ENCODE measurements at regions not wholly inside any gene's neighbourhood (a gene's known extent, or its start where the extent isn't known, plus 50 kb on each side); places are given as distances from the start of the nearest gene placed in this dataset.

GRCh38 chr3:165642761-165643420 is 194.3 kb downstream of the BCHE start:
- H3K4me3 Mint-ChIP-seq, result no peak overlapping the region
- TF ChIP-seq, protein P1, sequence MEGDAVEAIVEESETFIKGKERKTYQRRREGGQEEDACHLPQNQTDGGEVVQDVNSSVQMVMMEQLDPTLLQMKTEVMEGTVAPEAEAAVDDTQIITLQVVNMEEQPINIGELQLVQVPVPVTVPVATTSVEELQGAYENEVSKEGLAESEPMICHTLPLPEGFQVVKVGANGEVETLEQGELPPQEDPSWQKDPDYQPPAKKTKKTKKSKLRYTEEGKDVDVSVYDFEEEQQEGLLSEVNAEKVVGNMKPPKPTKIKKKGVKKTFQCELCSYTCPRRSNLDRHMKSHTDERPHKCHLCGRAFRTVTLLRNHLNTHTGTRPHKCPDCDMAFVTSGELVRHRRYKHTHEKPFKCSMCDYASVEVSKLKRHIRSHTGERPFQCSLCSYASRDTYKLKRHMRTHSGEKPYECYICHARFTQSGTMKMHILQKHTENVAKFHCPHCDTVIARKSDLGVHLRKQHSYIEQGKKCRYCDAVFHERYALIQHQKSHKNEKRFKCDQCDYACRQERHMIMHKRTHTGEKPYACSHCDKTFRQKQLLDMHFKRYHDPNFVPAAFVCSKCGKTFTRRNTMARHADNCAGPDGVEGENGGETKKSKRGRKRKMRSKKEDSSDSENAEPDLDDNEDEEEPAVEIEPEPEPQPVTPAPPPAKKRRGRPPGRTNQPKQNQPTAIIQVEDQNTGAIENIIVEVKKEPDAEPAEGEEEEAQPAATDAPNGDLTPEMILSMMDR (IDR thresholded peaks at IDR 0.05; ENCODE audit: unreplicated experiment), result no peak
- peaks cover 15% of the 10 kb centered on the region for H3K9me3 Mint-ChIP-seq
- H3K27me3 Mint-ChIP-seq (ENCODE audit: low read depth), result no peaks in the 10 kb centered on the region
- peak in 1 of 2 experiments; percentile 58 for DNase-seq (ENCODE audit: low spot score in 2 of 2, unreplicated experiment in 2 of 2)
- H3K4me1 Mint-ChIP-seq, result peaks cover 26% of the 10 kb centered on the region
- no peaks in the 10 kb centered on the region for H3K36me3 Mint-ChIP-seq
- peak overlapping the region; percentile 73 for H3K27ac Mint-ChIP-seq

- Mint-ChIP-seq H3K4me3 (no peak overlapping the region), H3K9me3 (peaks cover 9% of the 10 kb centered on the region), H3K4me1 (peaks cover 26% of the 10 kb centered on the region), H3K27me3 (ENCODE audit: low read depth) (no peaks in the 10 kb centered on the region), H3K27ac (peak overlapping the region; percentile 7), H3K36me3 (no peaks in the 10 kb centered on the region)
- TF ChIP-seq, protein P1 (IDR thresholded peaks at IDR 0.05; ENCODE audit: unreplicated experiment), result no peak
- no peak for DNase-seq (ENCODE audit: low spot score in 2 of 2, unreplicated experiment in 2 of 2)
Measured at GRCh38 chr3:165641569-165642310, 195.5 kb downstream of the BCHE start.

DNA sequence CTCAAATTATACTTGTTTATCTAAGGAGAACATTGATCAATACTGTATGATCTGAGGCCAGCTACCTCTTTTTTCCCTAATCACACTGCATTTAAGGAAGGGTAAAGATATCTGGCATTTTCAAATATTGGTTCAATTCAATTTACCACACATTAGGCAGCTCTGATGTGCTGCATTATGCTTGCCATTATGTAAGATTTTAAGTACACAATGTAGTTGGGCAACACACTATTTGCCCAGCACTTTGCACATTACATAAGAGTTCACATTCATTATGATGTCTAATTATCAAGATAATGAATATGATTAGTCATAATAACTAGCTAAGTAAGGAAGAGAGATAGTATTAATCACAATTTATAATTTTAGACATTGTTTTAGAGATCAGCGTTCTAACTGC is 196.3 kb downstream of the BCHE start:
- Mint-ChIP-seq H3K36me3 (no peaks in the 10 kb centered on the region), H3K4me1 (peaks cover 26% of the 10 kb centered on the region), H3K4me3 (no peak overlapping the region), H3K27ac (no peak overlapping the region), H3K27me3 (ENCODE audit: low read depth) (no peaks in the 10 kb centered on the region), H3K9me3 (peaks cover 7% of the 10 kb centered on the region)
- TF ChIP-seq, protein P1 (IDR thresholded peaks at IDR 0.05; ENCODE audit: unreplicated experiment), result no peak
- no peak for DNase-seq (ENCODE audit: low spot score in 2 of 2, unreplicated experiment in 2 of 2)

DNA sequence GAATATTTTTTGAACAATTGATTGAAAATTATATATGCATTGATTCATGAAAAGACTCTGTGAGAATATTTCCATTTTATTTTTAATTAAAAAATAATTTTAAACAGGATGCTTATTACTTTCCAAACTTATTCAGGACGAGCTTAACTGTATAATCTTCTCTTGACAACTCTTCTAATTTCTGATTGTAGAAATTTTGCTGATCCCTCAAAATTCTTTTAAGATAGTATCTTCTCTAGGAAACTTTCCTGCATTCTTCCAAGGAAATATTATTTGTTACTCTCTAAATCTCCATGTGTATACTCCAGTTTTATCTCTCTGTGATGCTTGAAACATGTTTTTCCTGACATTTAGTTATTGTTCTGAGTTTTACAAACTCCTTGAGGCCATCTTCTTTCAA is 197.2 kb downstream of the BCHE start:
- no peaks in the 10 kb centered on the region for H3K36me3 Mint-ChIP-seq
- H3K27ac Mint-ChIP-seq, result no peak overlapping the region
- no peaks in the 10 kb centered on the region for H3K27me3 Mint-ChIP-seq (ENCODE audit: low read depth)
- TF ChIP-seq, protein P1 (IDR thresholded peaks at IDR 0.05; ENCODE audit: unreplicated experiment), result no peak
- no peak overlapping the region for H3K4me3 Mint-ChIP-seq
- peaks cover 26% of the 10 kb centered on the region for H3K4me1 Mint-ChIP-seq
- H3K9me3 Mint-ChIP-seq, result no peaks in the 10 kb centered on the region
- DNase-seq (ENCODE audit: low spot score in 2 of 2, unreplicated experiment in 2 of 2), result no peak

- no peak for DNase-seq (ENCODE audit: low spot score in 2 of 2, unreplicated experiment in 2 of 2)
- TF ChIP-seq, protein P1 (IDR thresholded peaks at IDR 0.05; ENCODE audit: unreplicated experiment), result no peak
- Mint-ChIP-seq H3K27ac (no peak overlapping the region), H3K4me3 (no peak overlapping the region), H3K9me3 (peaks cover 4% of the 10 kb centered on the region), H3K27me3 (ENCODE audit: low read depth) (no peaks in the 10 kb centered on the region), H3K36me3 (no peaks in the 10 kb centered on the region), H3K4me1 (peaks cover 18% of the 10 kb centered on the region)
Measured at GRCh38 chr3:165638034-165638433, 199.2 kb downstream of the BCHE start.
